Bronchial epithelial cell (primary cell): ENCODE measurements at regions not wholly inside any gene's neighbourhood (a gene's known extent, or its start where the extent isn't known, plus 50 kb on each side); places are given as distances from the start of the nearest gene placed in this dataset.

Experiments
- DNase-seq: peaks from one replicate; pipeline ENCODE4 v3.0.0-alpha.2; 2010; ENCODE audit warnings: low read depth
- FAIRE-seq: peaks from 2 replicates; lab custom pipeline; 2011; peaks lifted over from hg19 to GRCh38; lab: Jason Lieb, UNC
- H3K27me3 ChIP-seq: 2 replicates; pipeline ENCODE4 v1.5.1; 2011; ENCODE audit warnings: low read length; ENCODE audit not compliant: control insufficient read depth, insufficient read depth
- H3K36me3 ChIP-seq: 2 replicates; pipeline ENCODE4 v1.5.1; 2011; ENCODE audit warnings: low read length; ENCODE audit not compliant: control insufficient read depth, insufficient read depth
- H3K4me3 ChIP-seq: 2 replicates; pipeline ENCODE4 v1.5.1; 2011; ENCODE audit warnings: mild to moderate bottlenecking, low read depth, low read length, control low read depth
- CTCF ChIP-seq: IDR thresholded peaks from 2 replicates; pipeline ENCODE4 v1.5.1; 2011; ENCODE audit warnings: mild to moderate bottlenecking, moderate library complexity, low read length, control low read depth, inconsistent platforms; ENCODE audit not compliant: insufficient read depth, severe bottlenecking

GRCh38 chr4:97142410-97142809, 1000.9 kb downstream of the STPG2 start:
- Histone ChIP-seq H3K27me3 (no peaks in the 10 kb centered on the region), H3K36me3 (no peaks in the 10 kb centered on the region), H3K4me3 (no peak overlapping the region)
- TF ChIP-seq CTCF: no peak
- FAIRE-seq (no peak), DNase-seq (no peak)

GRCh38 chr4:97142893-97143292, 1000.4 kb downstream of the STPG2 start:
- DNase-seq (no peak), FAIRE-seq (no peak)
- Histone ChIP-seq H3K36me3 (no peaks in the 10 kb centered on the region), H3K27me3 (no peaks in the 10 kb centered on the region), H3K4me3 (no peak overlapping the region)
- no peak for TF ChIP-seq CTCF

GRCh38 chr4:97144199-97144598, 999.1 kb downstream of the STPG2 start:
- no peak for DNase-seq
- TF ChIP-seq CTCF: no peak
- FAIRE-seq: no peak
- Histone ChIP-seq H3K27me3 (no peaks in the 10 kb centered on the region), H3K36me3 (no peaks in the 10 kb centered on the region), H3K4me3 (no peak overlapping the region)

GRCh38 chr4:97150966-97151365, 992.3 kb downstream of the STPG2 start:
- Histone ChIP-seq H3K27me3 (no peaks in the 10 kb centered on the region), H3K4me3 (no peak overlapping the region), H3K36me3 (no peaks in the 10 kb centered on the region)
- DNase-seq: no peak
- TF ChIP-seq CTCF: no peak
- no peak for FAIRE-seq

DNA sequence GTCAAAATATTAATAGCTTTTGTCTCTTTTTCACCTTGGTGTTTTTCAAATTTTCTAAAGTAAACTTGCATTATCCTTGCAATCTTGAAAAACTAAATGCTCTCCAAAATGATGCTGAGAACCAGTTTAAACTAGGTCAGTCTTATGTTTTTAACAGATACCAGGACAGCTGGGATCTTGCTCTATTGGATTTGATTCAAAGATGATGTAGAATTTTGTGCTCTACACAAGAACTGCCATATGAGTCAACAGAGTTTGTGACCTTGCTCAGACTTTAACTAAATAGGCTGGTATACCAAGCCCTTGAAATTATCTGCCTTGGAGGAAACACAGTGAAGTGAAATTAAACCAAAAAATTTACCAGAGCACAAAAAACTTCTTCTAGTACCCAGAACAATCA, 991.1 kb downstream of the STPG2 start:
- FAIRE-seq (no peak), DNase-seq (no peak)
- Histone ChIP-seq H3K36me3 (no peaks in the 10 kb centered on the region), H3K27me3 (no peaks in the 10 kb centered on the region), H3K4me3 (no peak overlapping the region)
- no peak for TF ChIP-seq CTCF

DNA sequence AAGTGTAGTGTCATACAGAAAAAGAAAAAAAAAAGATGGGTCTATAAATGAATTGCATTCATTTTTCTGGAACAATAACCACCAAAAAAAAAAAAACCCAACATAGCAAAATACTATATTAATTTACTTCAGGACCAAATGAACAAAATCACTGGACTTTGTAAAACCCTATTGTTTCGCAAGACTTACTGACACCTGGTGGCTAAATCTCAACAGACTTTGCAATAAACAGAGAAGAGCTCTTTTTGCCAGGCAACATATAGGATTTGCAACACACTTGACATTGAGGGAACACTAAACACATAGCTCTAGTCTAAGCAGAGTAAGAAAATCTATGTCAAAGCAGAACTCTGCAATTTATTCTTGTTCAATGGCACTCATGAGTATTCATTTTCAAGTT, 990.2 kb downstream of the STPG2 start:
- DNase-seq: peak; percentile 18

More for the DNA sequence above, 990.2 kb downstream of the STPG2 start:
- Histone ChIP-seq H3K27me3 (no peaks in the 10 kb centered on the region), H3K36me3 (no peaks in the 10 kb centered on the region), H3K4me3 (no peak overlapping the region)
- FAIRE-seq: no peak
- TF ChIP-seq CTCF: peak; percentile 3
